ENCODE measurements at regions not wholly inside any gene's neighbourhood (a gene's known extent, or its start where the extent isn't known, plus 50 kb on each side); places are given as distances from the start of the nearest gene placed in this dataset.

GRCh38 chr10:113436851-113437250 is 116.0 kb upstream of the HABP2 start:
- BruUV-seq (replicated peaks): no TSS peak
- Histone ChIP-seq H3K9me2 (ENCODE audit: insufficient read depth) (no peaks in the 10 kb centered on the region), H4K20me1 (ENCODE audit: insufficient read depth) (no peaks in the 10 kb centered on the region), H3K27me3 (ENCODE audit: insufficient read depth, low read length) (peaks cover 30% of the 10 kb centered on the region; the same call in 1 of the 2 replicates), H2AFZ (ENCODE audit: low read depth, low read length, poor library complexity, severe bottlenecking) (no peak overlapping the region), H3K4me1 (ENCODE audit: control insufficient read depth in 1 of 2, insufficient read depth in 2 of 2, low read length in 2 of 2) (no peaks in the 10 kb centered on the region), H3K36me3 (ENCODE audit: control insufficient read depth in 1 of 2, insufficient read depth in 2 of 2, low read length in 2 of 2) (no peaks in the 10 kb centered on the region), H3K79me2 (ENCODE audit: insufficient read depth, low read length) (no peaks in the 10 kb centered on the region), H3K4me3 (replicated peaks in 1 of 2; ENCODE audit: low read depth in 1 of 2, low read length in 2 of 2) (no peak overlapping the region), H3K9ac (ENCODE audit: low read length) (no peak overlapping the region), H3K9me3 (ENCODE audit: control insufficient read depth in 1 of 2, insufficient read depth in 1 of 2, low read depth in 1 of 2, low read length in 2 of 2) (no peaks in the 10 kb centered on the region; a peak in 1 of 4 replicates), H3K27ac (ENCODE audit: low read depth, low read length) (no peak overlapping the region), H3K4me2 (ENCODE audit: low read length) (no peak overlapping the region)
- TF ChIP-seq ZFX (IDR thresholded peaks at IDR 0.05): no peak
- TF ChIP-seq SRF (IDR thresholded peaks at IDR 0.05; ENCODE audit: low read depth): no peak
- no peak for TF ChIP-seq ATF3 (IDR thresholded peaks at IDR 0.05)
- TF ChIP-seq ELF1 (IDR thresholded peaks at IDR 0.05; ENCODE audit: borderline replicate concordance, low read depth): no peak
- no peak for TF ChIP-seq MAX (IDR thresholded peaks at IDR 0.05)
- TF ChIP-seq POLR2A (IDR thresholded peaks at IDR 0.05; ENCODE audit: borderline replicate concordance, extremely low read depth, insufficient read depth, insufficient read length): no peak
- TF ChIP-seq EZH2phosphoT487 (IDR thresholded peaks at IDR 0.05; ENCODE audit: borderline replicate concordance): no peak
- TF ChIP-seq TCF7L2 (IDR thresholded peaks at IDR 0.05; ENCODE audit: borderline replicate concordance, extremely low read depth, insufficient read depth, insufficient read length): no peak
- TF ChIP-seq FOSL1 (IDR thresholded peaks at IDR 0.05; ENCODE audit: low read depth): no peak
- no peak for TF ChIP-seq JUND (IDR thresholded peaks at IDR 0.05)
- CTCF ChIA-PET: interaction anchor here (1.0 kb wide), 1 partner anchor 84 kb away, joined by 3 read pairs; no protein-coding TSS in a partner anchor
- intact Hi-C loops (cut with micrococcal nuclease): no loop called here
- ATAC-seq: no peak
- DNase-seq (ENCODE audit: low read depth, low spot score): no peak
- RAD21 ChIA-PET (ENCODE audit: low non-redundant PET in 1 of 2, low total read pairs in 2 of 2, uncharacterized antibody in 2 of 2, unreplicated experiment in 2 of 2): no interaction called here
- POLR2A ChIA-PET: no interaction called here

GRCh38 chr10:113438652-113439051 is 114.2 kb upstream of the HABP2 start:
- intact Hi-C loops (cut with micrococcal nuclease): no loop called here
- Histone ChIP-seq H2AFZ (ENCODE audit: low read depth, low read length, poor library complexity, severe bottlenecking) (no peak overlapping the region), H4K20me1 (ENCODE audit: insufficient read depth) (no peaks in the 10 kb centered on the region), H3K4me3 (replicated peaks in 1 of 2; ENCODE audit: low read depth in 1 of 2, low read length in 2 of 2) (no peak overlapping the region), H3K4me2 (ENCODE audit: low read length) (no peak overlapping the region), H3K9me3 (ENCODE audit: control insufficient read depth in 1 of 2, insufficient read depth in 1 of 2, low read depth in 1 of 2, low read length in 2 of 2) (no peaks in the 10 kb centered on the region; a peak in 1 of 4 replicates), H3K9me2 (ENCODE audit: insufficient read depth) (no peaks in the 10 kb centered on the region), H3K79me2 (ENCODE audit: insufficient read depth, low read length) (no peaks in the 10 kb centered on the region), H3K36me3 (ENCODE audit: control insufficient read depth in 1 of 2, insufficient read depth in 2 of 2, low read length in 2 of 2) (no peaks in the 10 kb centered on the region), H3K4me1 (ENCODE audit: control insufficient read depth in 1 of 2, insufficient read depth in 2 of 2, low read length in 2 of 2) (no peaks in the 10 kb centered on the region), H3K27ac (ENCODE audit: low read depth, low read length) (no peak overlapping the region), H3K9ac (ENCODE audit: low read length) (no peak overlapping the region), H3K27me3 (ENCODE audit: insufficient read depth, low read length) (peaks cover 30% of the 10 kb centered on the region; the same call in 1 of the 2 replicates)
- ChIA-PET RAD21 (ENCODE audit: low non-redundant PET in 1 of 2, low total read pairs in 2 of 2, uncharacterized antibody in 2 of 2, unreplicated experiment in 2 of 2) (no interaction called here), CTCF (no interaction called here), POLR2A (no interaction called here)
- BruUV-seq (replicated peaks): no TSS peak
- ATAC-seq (no peak), DNase-seq (ENCODE audit: low read depth, low spot score) (no peak)
- TF ChIP-seq ZNF274 (IDR thresholded peaks at IDR 0.05; ENCODE audit: low read depth, low read length) (no peak), EZH2phosphoT487 (IDR thresholded peaks at IDR 0.05; ENCODE audit: borderline replicate concordance) (no peak), TCF7L2 (IDR thresholded peaks at IDR 0.05; ENCODE audit: borderline replicate concordance, extremely low read depth, insufficient read depth, insufficient read length) (no peak), JUND (IDR thresholded peaks at IDR 0.05) (no peak), EGR1 (IDR thresholded peaks at IDR 0.05; ENCODE audit: low read depth) (no peak), ELF1 (IDR thresholded peaks at IDR 0.05; ENCODE audit: borderline replicate concordance, low read depth) (no peak), POLR2AphosphoS5 (IDR thresholded peaks at IDR 0.05; ENCODE audit: low read depth, low read length) (no peak), YY1 (IDR thresholded peaks at IDR 0.05; ENCODE audit: extremely low read depth, insufficient replicate concordance, low read depth, low read length) (no peak), SIN3A (IDR thresholded peaks at IDR 0.05; ENCODE audit: low read depth) (no peak), MAX (IDR thresholded peaks at IDR 0.05) (no peak), POLR2A (IDR thresholded peaks at IDR 0.05; ENCODE audit: borderline replicate concordance, extremely low read depth, insufficient read depth, insufficient read length) (no peak), EZH2 (IDR thresholded peaks at IDR 0.05) (no peak), SP1 (IDR thresholded peaks at IDR 0.05; ENCODE audit: low read depth) (no peak)
- TF ChIP-seq, protein P1, sequence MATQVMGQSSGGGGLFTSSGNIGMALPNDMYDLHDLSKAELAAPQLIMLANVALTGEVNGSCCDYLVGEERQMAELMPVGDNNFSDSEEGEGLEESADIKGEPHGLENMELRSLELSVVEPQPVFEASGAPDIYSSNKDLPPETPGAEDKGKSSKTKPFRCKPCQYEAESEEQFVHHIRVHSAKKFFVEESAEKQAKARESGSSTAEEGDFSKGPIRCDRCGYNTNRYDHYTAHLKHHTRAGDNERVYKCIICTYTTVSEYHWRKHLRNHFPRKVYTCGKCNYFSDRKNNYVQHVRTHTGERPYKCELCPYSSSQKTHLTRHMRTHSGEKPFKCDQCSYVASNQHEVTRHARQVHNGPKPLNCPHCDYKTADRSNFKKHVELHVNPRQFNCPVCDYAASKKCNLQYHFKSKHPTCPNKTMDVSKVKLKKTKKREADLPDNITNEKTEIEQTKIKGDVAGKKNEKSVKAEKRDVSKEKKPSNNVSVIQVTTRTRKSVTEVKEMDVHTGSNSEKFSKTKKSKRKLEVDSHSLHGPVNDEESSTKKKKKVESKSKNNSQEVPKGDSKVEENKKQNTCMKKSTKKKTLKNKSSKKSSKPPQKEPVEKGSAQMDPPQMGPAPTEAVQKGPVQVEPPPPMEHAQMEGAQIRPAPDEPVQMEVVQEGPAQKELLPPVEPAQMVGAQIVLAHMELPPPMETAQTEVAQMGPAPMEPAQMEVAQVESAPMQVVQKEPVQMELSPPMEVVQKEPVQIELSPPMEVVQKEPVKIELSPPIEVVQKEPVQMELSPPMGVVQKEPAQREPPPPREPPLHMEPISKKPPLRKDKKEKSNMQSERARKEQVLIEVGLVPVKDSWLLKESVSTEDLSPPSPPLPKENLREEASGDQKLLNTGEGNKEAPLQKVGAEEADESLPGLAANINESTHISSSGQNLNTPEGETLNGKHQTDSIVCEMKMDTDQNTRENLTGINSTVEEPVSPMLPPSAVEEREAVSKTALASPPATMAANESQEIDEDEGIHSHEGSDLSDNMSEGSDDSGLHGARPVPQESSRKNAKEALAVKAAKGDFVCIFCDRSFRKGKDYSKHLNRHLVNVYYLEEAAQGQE (IDR thresholded peaks at IDR 0.05; ENCODE audit: low read depth): no peak
